GM10248 (cell line): ENCODE measurements at regions not wholly inside any gene's neighbourhood (a gene's known extent, or its start where the extent isn't known, plus 50 kb on each side); places are given as distances from the start of the nearest gene placed in this dataset.

Experiments
- CTCF ChIA-PET: fragments of 300-600 bp; sonication (Branson Sonifier 250); formaldehyde crosslinking; extraction: SDS; loops from one replicate; lab custom pipeline; 2021; ENCODE audit warnings: antibody characterized with exemption; lab: Yijun Ruan, JAX
- POLR2A ChIA-PET: fragments of 350-650 bp; sonication (Branson Sonifier 250); formaldehyde crosslinking; extraction: SDS; loops from one replicate; lab custom pipeline; 2020; ENCODE audit warnings: antibody characterized with exemption; lab: Yijun Ruan, JAX
- DNase-seq: peaks from one replicate; pipeline ENCODE4 v3.0.0; 2012; ENCODE audit errors: extremely low spot score
- CTCF ChIP-seq: IDR thresholded peaks from 2 replicates; pipeline ENCODE4 v1.5.1; 2012; ENCODE audit warnings: mild to moderate bottlenecking, low read depth; ENCODE audit errors: extremely low read depth, missing control alignments, control extremely low read depth

GRCh38 chrX:150156615-150157014 is 206.5 kb upstream of the MAMLD1 start:
- ChIA-PET POLR2A (no interaction called here), CTCF (no interaction called here)
- DNase-seq, result no peak

GRCh38 chrX:150157291-150157690 is 205.8 kb upstream of the MAMLD1 start:
- no peak for DNase-seq
- POLR2A ChIA-PET, result no interaction called here
- CTCF ChIA-PET, result no interaction called here
- no peak for TF ChIP-seq CTCF

More at GRCh38 chrX:150156615-150157014, 206.5 kb upstream of the MAMLD1 start:
- no peak for TF ChIP-seq CTCF

- CTCF ChIA-PET, result no interaction called here
- POLR2A ChIA-PET, result no interaction called here
- no peak for TF ChIP-seq CTCF
- no peak for DNase-seq
Measured at GRCh38 chrX:150158554-150159332, 204.4 kb upstream of the MAMLD1 start.

GRCh38 chrX:150159537-150159936 is 203.6 kb upstream of the MAMLD1 start:
- TF ChIP-seq CTCF, result no peak
- DNase-seq, result no peak
- POLR2A ChIA-PET, result no interaction called here
- CTCF ChIA-PET, result no interaction called here

- CTCF ChIA-PET, result no interaction called here
- TF ChIP-seq CTCF, result no peak
- no peak for DNase-seq
- POLR2A ChIA-PET, result no interaction called here
Measured at GRCh38 chrX:150160656-150161055, 202.5 kb upstream of the MAMLD1 start.

GRCh38 chrX:150161193-150161592 is 201.9 kb upstream of the MAMLD1 start:
- ChIA-PET CTCF (interaction anchor here (0.6 kb wide), 1 partner anchor 981 kb away, joined by 3 read pairs; no protein-coding TSS in a partner anchor), POLR2A (no interaction called here)
- no peak for TF ChIP-seq CTCF
- DNase-seq, result no peak
